ENCODE measurements at regions not wholly inside any gene's neighbourhood (a gene's known extent, or its start where the extent isn't known, plus 50 kb on each side); places are given as distances from the start of the nearest gene placed in this dataset.

GRCh38 chr5:74173665-74174064 is 466.9 kb downstream of the ENC1 start:
- Histone ChIP-seq H3K4me1 (ENCODE audit: control insufficient read depth, insufficient read depth, low read length) (peaks cover 3% of the 10 kb centered on the region; the same call in 1 of the 2 replicates), H3K9me3 (ENCODE audit: control insufficient read depth, insufficient read depth, low read depth, low read length) (no peaks in the 10 kb centered on the region), H3K27ac (ENCODE audit: extremely low read depth, low read depth, low read length) (no peak overlapping the region), H3K36me3 (ENCODE audit: control insufficient read depth in 2 of 2, insufficient read depth in 1 of 2, low read length in 2 of 2) (no peaks in the 10 kb centered on the region), H3K4me3 (ENCODE audit: low read depth, low read length) (no peak overlapping the region)
- TF ChIP-seq ZNF677 (tag by site-specific recombination; IDR thresholded peaks at IDR 0.05) (0 out of 2 replicates have a peak, but pooled peaks have one; percentile 6), ZNF580 (tag by site-specific recombination; IDR thresholded peaks at IDR 0.05) (no peak)
- ChIA-PET POLR2A (no interaction called here), CTCF (interaction anchor here (0.5 to 1.3 kb wide), 6 partner anchors 13 to 298 kb away, joined by 3 to 5 read pairs (median 3); no protein-coding TSS in a partner anchor)

GRCh38 chr5:74173241-74173640 is 467.3 kb downstream of the ENC1 start:
- ChIA-PET POLR2A (no interaction called here), CTCF (interaction anchor here (0.7 to 1.3 kb wide), 2 partner anchors 13 to 37 kb away, joined by 3 to 5 read pairs; no protein-coding TSS in a partner anchor)
- Histone ChIP-seq H3K9me3 (ENCODE audit: control insufficient read depth, insufficient read depth, low read depth, low read length) (no peaks in the 10 kb centered on the region), H3K27ac (ENCODE audit: extremely low read depth, low read depth, low read length) (no peak overlapping the region), H3K4me1 (ENCODE audit: control insufficient read depth, insufficient read depth, low read length) (peaks cover 1% of the 10 kb centered on the region), H3K4me3 (ENCODE audit: low read depth, low read length) (no peak overlapping the region), H3K36me3 (ENCODE audit: control insufficient read depth in 2 of 2, insufficient read depth in 1 of 2, low read length in 2 of 2) (no peaks in the 10 kb centered on the region)
- no peak for TF ChIP-seq ZNF239 (tag by site-specific recombination; IDR thresholded peaks at IDR 0.05)
- TF ChIP-seq ZNF280D (tag by site-specific recombination; IDR thresholded peaks at IDR 0.05): no peak
- TF ChIP-seq MYNN (tag by site-specific recombination; IDR thresholded peaks at IDR 0.05; ENCODE audit: borderline replicate concordance): no peak
- TF ChIP-seq ZIC2 (tag by site-specific recombination; IDR thresholded peaks at IDR 0.05): peak; percentile 92

- POLR2A ChIA-PET: no interaction called here
- TF ChIP-seq PRDM1 (tag by site-specific recombination; IDR thresholded peaks at IDR 0.05) (0 out of 2 replicates have a peak, but pooled peaks have one; percentile 34), ZFP41 (tag by site-specific recombination; IDR thresholded peaks at IDR 0.05; ENCODE audit: borderline replicate concordance) (no peak)
- Histone ChIP-seq H3K4me3 (ENCODE audit: low read depth, low read length) (no peak overlapping the region), H3K36me3 (ENCODE audit: control insufficient read depth in 2 of 2, insufficient read depth in 1 of 2, low read length in 2 of 2) (no peaks in the 10 kb centered on the region), H3K27ac (ENCODE audit: extremely low read depth, low read depth, low read length) (no peak overlapping the region), H3K4me1 (ENCODE audit: control insufficient read depth, insufficient read depth, low read length) (peaks cover 11% of the 10 kb centered on the region), H3K9me3 (ENCODE audit: control insufficient read depth, insufficient read depth, low read depth, low read length) (no peaks in the 10 kb centered on the region)
- CTCF ChIA-PET: no interaction called here
Observed at GRCh38 chr5:74169701-74170100, 470.8 kb downstream of the ENC1 start.

- CTCF ChIA-PET: no interaction called here
- TF ChIP-seq ZBTB17 (tag by site-specific recombination; IDR thresholded peaks at IDR 0.05) (0 out of 2 replicates have a peak, but pooled peaks have one; percentile 5), GLI2 (tag by site-specific recombination; IDR thresholded peaks at IDR 0.05; ENCODE audit: borderline replicate concordance, low read depth) (no peak)
Observed at GRCh38 chr5:74167930-74168315, 472.6 kb downstream of the ENC1 start.

GRCh38 chr5:74167206-74167929 is 473.2 kb downstream of the ENC1 start:
- H3K9me3 ChIP-seq (ENCODE audit: control insufficient read depth, insufficient read depth, low read depth, low read length): no peaks in the 10 kb centered on the region
- H3K4me3 ChIP-seq (ENCODE audit: low read depth, low read length): no peak overlapping the region
- CTCF ChIA-PET: no interaction called here
- peaks cover 11% of the 10 kb centered on the region for H3K4me1 ChIP-seq (ENCODE audit: control insufficient read depth, insufficient read depth, low read length)
- H3K27ac ChIP-seq (ENCODE audit: extremely low read depth, low read depth, low read length): peak overlapping the region; percentile 75
- H3K36me3 ChIP-seq (ENCODE audit: control insufficient read depth in 2 of 2, insufficient read depth in 1 of 2, low read length in 2 of 2): no peaks in the 10 kb centered on the region
- POLR2A ChIA-PET: no interaction called here
- TF ChIP-seq ZBTB44 (tag by site-specific recombination; IDR thresholded peaks at IDR 0.05): peak; percentile 43; the same call in 1 of the 2 replicates
- TF ChIP-seq KLF17 (tag by site-specific recombination; IDR thresholded peaks at IDR 0.05): peak; percentile 62; the same call in 1 of the 2 replicates
- TF ChIP-seq ZNF10 (tag by site-specific recombination; IDR thresholded peaks at IDR 0.05): peak; percentile 56; the same call in 1 of the 2 replicates
- TF ChIP-seq ZNF174 (tag by site-specific recombination; IDR thresholded peaks at IDR 0.05): no peak
- TF ChIP-seq ZFP37 (tag by site-specific recombination; IDR thresholded peaks at IDR 0.05): peak; percentile 73; the same call in 1 of the 2 replicates
- peak; percentile 60; the same call in 1 of the 2 replicates for TF ChIP-seq ZFP69B (tag by site-specific recombination; IDR thresholded peaks at IDR 0.05)
- TF ChIP-seq ZNF157 (tag by site-specific recombination; IDR thresholded peaks at IDR 0.05): no peak
- TF ChIP-seq ZNF211 (tag by site-specific recombination; IDR thresholded peaks at IDR 0.05; ENCODE audit: low read depth): no peak

More at GRCh38 chr5:74167930-74168315, 472.6 kb downstream of the ENC1 start:
- H3K4me1 ChIP-seq (ENCODE audit: control insufficient read depth, insufficient read depth, low read length): peaks cover 11% of the 10 kb centered on the region
- peak overlapping the region; percentile 75; the same call in 1 of the 2 replicates for H3K27ac ChIP-seq (ENCODE audit: extremely low read depth, low read depth, low read length)
- H3K9me3 ChIP-seq (ENCODE audit: control insufficient read depth, insufficient read depth, low read depth, low read length): no peaks in the 10 kb centered on the region
- no peaks in the 10 kb centered on the region for H3K36me3 ChIP-seq (ENCODE audit: control insufficient read depth in 2 of 2, insufficient read depth in 1 of 2, low read length in 2 of 2)
- POLR2A ChIA-PET: no interaction called here
- no peak overlapping the region for H3K4me3 ChIP-seq (ENCODE audit: low read depth, low read length)

Measured in HEK293 (cell line).